Activated CD8-positive, alpha-beta memory T cell treated with anti-CD3 and anti-CD28 coated beads for 48 hours (primary cell): ENCODE measurements at regions not wholly inside any gene's neighbourhood (a gene's known extent, or its start where the extent isn't known, plus 50 kb on each side); places are given as distances from the start of the nearest gene placed in this dataset.

Experiments used
- DNase-seq, 3 experiments: peaks; one replicate each; pipeline ENCODE4 v3.0.0-alpha.2; 2020; ENCODE audit warnings: low read depth in 2 of 3, low spot score in 2 of 3

GRCh38 chr6:163943607-163944385 lies 529.3 kb downstream of the QKI start:
- DNase-seq, result no peak

GRCh38 chr6:163942790-163943189 lies 528.3 kb downstream of the QKI start:
- DNase-seq, result no peak

GRCh38 chr6:163941624-163941976 lies 527.1 kb downstream of the QKI start:
- DNase-seq, result no peak

GRCh38 chr6:163940705-163941623 lies 526.4 kb downstream of the QKI start:
- no peak for DNase-seq

GRCh38 chr6:163937071-163937470 lies 522.6 kb downstream of the QKI start:
- no peak for DNase-seq

GRCh38 chr6:163935158-163935762 lies 520.7 kb downstream of the QKI start:
- DNase-seq, result no peak

- DNase-seq, result no peak
Measured at GRCh38 chr6:163930012-163930411, 515.5 kb downstream of the QKI start.

GRCh38 chr6:163929538-163929937 lies 515.0 kb downstream of the QKI start:
- no peak for DNase-seq

- no peak for DNase-seq
Measured at GRCh38 chr6:163926642-163927041, 512.1 kb downstream of the QKI start.

- DNase-seq, result no peak
Measured at GRCh38 chr6:163925839-163926238, 511.3 kb downstream of the QKI start.

GRCh38 chr6:163923658-163924411 lies 509.3 kb downstream of the QKI start:
- no peak for DNase-seq

- DNase-seq, result no peak
Measured at GRCh38 chr6:163922562-163922961, 508.0 kb downstream of the QKI start.

- no peak for DNase-seq
Measured at GRCh38 chr6:163919652-163920051, 505.1 kb downstream of the QKI start.

- no peak for DNase-seq
Measured at GRCh38 chr6:163916315-163917081, 502.0 kb downstream of the QKI start.

- no peak for DNase-seq
Measured at GRCh38 chr6:163915131-163915530, 500.6 kb downstream of the QKI start.

GRCh38 chr6:163913045-163913444 lies 498.5 kb downstream of the QKI start:
- DNase-seq, result no peak

GRCh38 chr6:163906006-163906710 lies 491.6 kb downstream of the QKI start:
- no peak for DNase-seq

- no peak for DNase-seq
Measured at GRCh38 chr6:163904186-163904585, 489.7 kb downstream of the QKI start.

- no peak for DNase-seq
Measured at GRCh38 chr6:163903541-163903940, 489.0 kb downstream of the QKI start.

GRCh38 chr6:163902993-163903392 lies 488.5 kb downstream of the QKI start:
- no peak for DNase-seq
